Fibroblast of lung (primary cell): ENCODE measurements at regions not wholly inside any gene's neighbourhood (a gene's known extent, or its start where the extent isn't known, plus 50 kb on each side); places are given as distances from the start of the nearest gene placed in this dataset.
A peak's percentile ranks its signal among the peaks of the same experiment; 100 is the strongest.

Source experiments
- DNase-seq, 2 donors: peaks; one replicate each; pipeline versions ENCODE4 v3.0.0 to v3.0.0-alpha.2; 2010; ENCODE audit warnings: low read depth in 2 of 2
- H2AFZ ChIP-seq: 2 replicates; pipeline ENCODE4 v1.5.1; 2012; ENCODE audit warnings: low read length, control low read depth, inconsistent platforms
- H3K27ac ChIP-seq: 2 replicates; pipeline ENCODE4 v1.5.1; 2011; ENCODE audit warnings: low read length, control low read depth; ENCODE audit not compliant: insufficient read depth
- H3K27me3 ChIP-seq: 2 replicates; pipeline ENCODE4 v1.5.1; 2011; ENCODE audit warnings: mild to moderate bottlenecking, low read length; ENCODE audit not compliant: control insufficient read depth, insufficient read depth
- H3K36me3 ChIP-seq: 2 replicates; pipeline ENCODE4 v1.5.1; 2011; ENCODE audit warnings: low read length; ENCODE audit not compliant: control insufficient read depth, insufficient read depth
- H3K4me1 ChIP-seq: 2 replicates; pipeline ENCODE4 v1.5.1; 2011; ENCODE audit warnings: low read length; ENCODE audit not compliant: control insufficient read depth, insufficient read depth; ENCODE audit errors: extremely low read depth
- H3K4me2 ChIP-seq: 2 replicates; pipeline ENCODE4 v1.5.1; 2011; ENCODE audit warnings: low read length, control low read depth; ENCODE audit not compliant: insufficient read depth; ENCODE audit errors: extremely low read depth
- H3K4me3 ChIP-seq, 4 experiments: fragments of 200-600 bp in 1 of 4; sonication (generic) in 1 of 4; replicated peaks in 1 of 4; 2 replicates each; pipeline ENCODE4 v1.5.1; 2011 to 2016; ENCODE audit warnings: low read length in 4 of 4, low read depth in 3 of 4, mild to moderate bottlenecking in 3 of 4, control low read depth in 2 of 4, inconsistent platforms in 1 of 4, mixed read lengths in 1 of 4; ENCODE audit not compliant: insufficient read depth in 1 of 4; ENCODE audit errors: control extremely low read depth in 1 of 4
- H3K79me2 ChIP-seq: 2 replicates; pipeline ENCODE4 v1.5.1; 2012; ENCODE audit warnings: mild to moderate bottlenecking, low read length, inconsistent platforms; ENCODE audit not compliant: control insufficient read depth, insufficient read depth
- H3K9ac ChIP-seq: 2 replicates; pipeline ENCODE4 v1.5.1; 2011; ENCODE audit warnings: mild to moderate bottlenecking, low read length, control low read depth; ENCODE audit not compliant: insufficient read depth
- H3K9me3 ChIP-seq: 2 replicates; pipeline ENCODE4 v1.5.1; 2012; ENCODE audit warnings: low read depth, low read length; ENCODE audit not compliant: control insufficient read depth, insufficient read depth
- H4K20me1 ChIP-seq: 2 replicates; pipeline ENCODE4 v1.5.1; 2011; ENCODE audit warnings: low read length; ENCODE audit not compliant: control insufficient read depth, insufficient read depth; ENCODE audit errors: extremely low read depth
- EZH2 ChIP-seq: IDR thresholded peaks from 2 replicates; pipeline ENCODE4 v1.5.1; 2012; ENCODE audit warnings: low read length, control low read depth, mild to moderate bottlenecking; ENCODE audit errors: missing control alignments
- TF ChIP-seq, protein P1 (sequence below), 2 donors: IDR thresholded peaks in 1 of 2; conservative IDR thresholded peaks in 1 of 2; 1 replicate in 1 of 2; 2 replicates in 1 of 2; pipeline ENCODE4 v1.5.1; 2011 to 2012; ENCODE audit warnings: low read length in 2 of 2, control low read depth in 1 of 2, inconsistent platforms in 1 of 2, low read depth in 1 of 2, mild to moderate bottlenecking in 1 of 2

DNA sequence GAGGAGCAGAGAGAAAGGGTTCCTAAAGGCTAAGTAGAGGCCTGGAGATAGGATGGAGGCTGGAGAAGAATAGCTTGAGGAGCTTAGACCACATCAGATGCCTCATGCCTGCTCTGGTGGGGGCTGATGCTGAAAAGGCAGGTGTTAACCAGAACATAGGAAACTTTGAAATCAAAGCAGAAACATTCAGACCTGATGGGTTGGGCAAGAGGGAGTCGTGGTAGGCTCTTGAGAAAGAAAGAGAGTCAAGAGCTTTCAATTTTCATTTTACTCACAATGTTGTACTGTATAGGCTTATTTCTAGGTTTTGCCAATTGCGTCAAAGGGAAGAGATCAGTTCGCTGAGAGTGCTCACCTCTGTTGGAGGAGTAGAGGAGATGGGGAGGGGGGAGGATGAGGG, 406.6 kb upstream of the SALL1 start:
- Histone ChIP-seq H3K36me3 (no peaks in the 10 kb centered on the region), H3K27me3 (no peaks in the 10 kb centered on the region), H3K4me3 (no peak overlapping the region), H3K9ac (no peak overlapping the region), H3K4me2 (no peak overlapping the region), H2AFZ (no peak overlapping the region), H4K20me1 (no peaks in the 10 kb centered on the region), H3K4me1 (no peaks in the 10 kb centered on the region), H3K9me3 (no peaks in the 10 kb centered on the region), H3K27ac (no peak overlapping the region), H3K79me2 (no peaks in the 10 kb centered on the region)
- no peak for DNase-seq
- TF ChIP-seq, protein P1, sequence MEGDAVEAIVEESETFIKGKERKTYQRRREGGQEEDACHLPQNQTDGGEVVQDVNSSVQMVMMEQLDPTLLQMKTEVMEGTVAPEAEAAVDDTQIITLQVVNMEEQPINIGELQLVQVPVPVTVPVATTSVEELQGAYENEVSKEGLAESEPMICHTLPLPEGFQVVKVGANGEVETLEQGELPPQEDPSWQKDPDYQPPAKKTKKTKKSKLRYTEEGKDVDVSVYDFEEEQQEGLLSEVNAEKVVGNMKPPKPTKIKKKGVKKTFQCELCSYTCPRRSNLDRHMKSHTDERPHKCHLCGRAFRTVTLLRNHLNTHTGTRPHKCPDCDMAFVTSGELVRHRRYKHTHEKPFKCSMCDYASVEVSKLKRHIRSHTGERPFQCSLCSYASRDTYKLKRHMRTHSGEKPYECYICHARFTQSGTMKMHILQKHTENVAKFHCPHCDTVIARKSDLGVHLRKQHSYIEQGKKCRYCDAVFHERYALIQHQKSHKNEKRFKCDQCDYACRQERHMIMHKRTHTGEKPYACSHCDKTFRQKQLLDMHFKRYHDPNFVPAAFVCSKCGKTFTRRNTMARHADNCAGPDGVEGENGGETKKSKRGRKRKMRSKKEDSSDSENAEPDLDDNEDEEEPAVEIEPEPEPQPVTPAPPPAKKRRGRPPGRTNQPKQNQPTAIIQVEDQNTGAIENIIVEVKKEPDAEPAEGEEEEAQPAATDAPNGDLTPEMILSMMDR (conservative IDR thresholded peaks at IDR 0.05 in 1 of 2, IDR thresholded peaks at IDR 0.05 in 1 of 2; ENCODE audit: low read depth in 1 of 2, low read length in 2 of 2) = no peak
- no peak for TF ChIP-seq EZH2

DNA sequence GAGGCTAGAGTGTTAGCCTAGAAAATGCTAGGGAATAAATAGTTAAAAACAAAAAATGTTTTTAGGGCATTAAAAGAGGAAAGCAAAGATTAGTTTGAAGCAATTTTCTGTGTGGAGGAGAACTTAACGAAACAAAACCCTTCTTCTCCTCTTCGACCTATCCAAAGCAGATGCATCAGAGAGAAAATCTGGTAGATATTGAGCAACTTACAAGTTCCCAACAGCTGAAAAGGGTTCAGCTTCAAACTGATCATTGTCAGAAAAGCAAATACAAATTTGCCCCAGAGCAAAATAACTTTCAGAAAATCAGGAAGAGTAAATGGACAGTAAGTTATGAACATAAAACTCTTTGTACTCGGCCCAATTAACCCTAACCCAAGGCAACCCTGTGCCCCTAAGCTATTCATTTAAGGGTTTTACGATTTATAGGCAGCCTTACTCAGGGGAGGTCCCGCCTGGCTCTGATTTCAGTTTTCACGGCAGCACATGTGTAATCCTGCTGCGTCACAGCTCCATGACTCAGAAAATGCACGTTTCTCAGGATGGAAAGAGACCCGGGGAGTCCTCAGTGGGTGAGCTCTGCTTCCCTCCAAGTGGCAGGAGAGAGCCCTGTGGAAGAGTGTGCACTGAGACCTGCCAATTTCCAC, 405.7 kb upstream of the SALL1 start:
- Histone ChIP-seq H3K79me2 (no peaks in the 10 kb centered on the region), H3K9ac (no peak overlapping the region), H3K4me2 (no peak overlapping the region), H3K9me3 (no peaks in the 10 kb centered on the region), H3K27ac (no peak overlapping the region), H3K4me1 (no peaks in the 10 kb centered on the region), H3K27me3 (no peaks in the 10 kb centered on the region), H4K20me1 (no peaks in the 10 kb centered on the region), H2AFZ (no peak overlapping the region), H3K4me3 (no peak overlapping the region), H3K36me3 (no peaks in the 10 kb centered on the region)
- peak; percentile 85 to 97 for DNase-seq
- TF ChIP-seq, protein P1 (conservative IDR thresholded peaks at IDR 0.05 in 1 of 2, IDR thresholded peaks at IDR 0.05 in 1 of 2; ENCODE audit: low read depth in 1 of 2, low read length in 2 of 2) = peak in 1 of 2 donors; percentile 28
- no peak for TF ChIP-seq EZH2

DNA sequence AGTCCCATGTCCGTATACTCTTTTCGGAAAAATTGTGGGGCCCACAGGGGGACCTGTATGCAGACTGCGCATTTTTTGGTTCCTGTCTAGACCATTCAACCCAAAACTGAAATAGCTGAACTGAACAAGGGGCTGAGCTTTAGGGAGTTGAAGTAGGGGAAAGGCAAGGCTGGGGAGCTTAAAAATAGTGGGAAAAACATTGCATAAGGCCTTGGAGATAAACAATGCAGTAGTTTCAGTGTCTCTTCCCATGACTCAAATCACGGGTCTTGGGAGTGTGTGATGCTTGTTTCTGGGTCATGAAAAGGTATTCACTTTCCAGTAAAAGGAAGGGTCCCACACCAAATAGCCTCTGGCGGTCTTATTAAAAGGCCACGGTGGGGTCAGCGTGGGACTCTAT, 402.8 kb upstream of the SALL1 start:
- H3K27me3 ChIP-seq = no peaks in the 10 kb centered on the region
- DNase-seq = peak in 1 of 2 donors; percentile 85
- H3K9ac ChIP-seq = no peak overlapping the region
- H3K4me2 ChIP-seq = no peak overlapping the region
- H3K27ac ChIP-seq = no peak overlapping the region
- no peaks in the 10 kb centered on the region for H4K20me1 ChIP-seq
- no peak for TF ChIP-seq EZH2
- TF ChIP-seq, protein P1 (conservative IDR thresholded peaks at IDR 0.05 in 1 of 2, IDR thresholded peaks at IDR 0.05 in 1 of 2; ENCODE audit: low read depth in 1 of 2, low read length in 2 of 2) = no peak
- H3K36me3 ChIP-seq = no peaks in the 10 kb centered on the region
- H3K9me3 ChIP-seq = no peaks in the 10 kb centered on the region
- H3K79me2 ChIP-seq = no peaks in the 10 kb centered on the region
- H3K4me1 ChIP-seq = no peaks in the 10 kb centered on the region
- H3K4me3 ChIP-seq = no peak overlapping the region
- H2AFZ ChIP-seq = no peak overlapping the region
